SJCRH30 (cell line): ENCODE measurements at regions not wholly inside any gene's neighbourhood (a gene's known extent, or its start where the extent isn't known, plus 50 kb on each side); places are given as distances from the start of the nearest gene placed in this dataset.

Experiments used
- DNase-seq, 2 experiments: peaks; one replicate each; pipeline ENCODE4 v3.0.0-alpha.2; 2015 to 2020
- H3K27ac ChIP-seq: fragments of 250-450 bp; sonication (Bioruptor Pico); 2 replicates; pipeline ENCODE4 v1.5.1; 2020; ENCODE audit warnings: mild to moderate bottlenecking, moderate library complexity
- H3K27me3 ChIP-seq: fragments of 250-450 bp; sonication (Bioruptor Pico); 2 replicates; pipeline ENCODE4 v1.5.1; 2020; ENCODE audit warnings: mild to moderate bottlenecking, moderate library complexity
- H3K36me3 ChIP-seq: fragments of 250-450 bp; sonication (Bioruptor Pico); 2 replicates; pipeline ENCODE4 v1.5.1; 2020; ENCODE audit warnings: mild to moderate bottlenecking, moderate library complexity
- H3K4me1 ChIP-seq: fragments of 250-450 bp; sonication (Bioruptor Pico); 2 replicates; pipeline ENCODE4 v1.5.1; 2020; ENCODE audit warnings: mild to moderate bottlenecking, moderate library complexity
- H3K4me3 ChIP-seq: fragments of 250-450 bp; sonication (Bioruptor Pico); 2 replicates; pipeline ENCODE4 v1.5.1; 2020; ENCODE audit warnings: mild to moderate bottlenecking, moderate library complexity
- H3K9me3 ChIP-seq: fragments of 250-450 bp; sonication (Bioruptor Pico); replicated peaks from 2 replicates; pipeline ENCODE4 v1.5.1; 2020; ENCODE audit warnings: mild to moderate bottlenecking, moderate library complexity

DNA sequence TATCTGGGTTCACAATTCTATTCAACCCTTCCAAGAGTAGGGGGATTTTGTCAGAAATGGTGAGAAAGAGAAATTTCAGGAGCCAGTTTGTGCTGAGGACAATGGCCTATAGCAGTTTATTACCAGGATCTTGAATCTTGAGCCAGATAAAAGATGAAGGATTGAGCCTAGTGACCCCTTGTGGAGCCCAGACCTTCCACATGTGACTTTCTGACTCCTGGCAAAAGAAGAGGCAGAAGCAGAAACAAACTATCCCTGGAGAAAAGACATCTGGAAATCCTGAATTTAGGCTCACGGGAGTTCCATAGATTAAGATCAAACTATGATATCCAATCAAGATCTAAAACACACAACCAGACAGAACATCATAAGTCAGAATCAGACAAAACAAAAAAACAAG lies 60.9 kb upstream of the CHRM2 start:
- Histone ChIP-seq H3K4me1 (no peaks in the 10 kb centered on the region), H3K36me3 (no peaks in the 10 kb centered on the region), H3K27ac (no peak overlapping the region), H3K4me3 (no peak overlapping the region), H3K9me3 (no peaks in the 10 kb centered on the region), H3K27me3 (no peaks in the 10 kb centered on the region)
- DNase-seq = no peak

DNA sequence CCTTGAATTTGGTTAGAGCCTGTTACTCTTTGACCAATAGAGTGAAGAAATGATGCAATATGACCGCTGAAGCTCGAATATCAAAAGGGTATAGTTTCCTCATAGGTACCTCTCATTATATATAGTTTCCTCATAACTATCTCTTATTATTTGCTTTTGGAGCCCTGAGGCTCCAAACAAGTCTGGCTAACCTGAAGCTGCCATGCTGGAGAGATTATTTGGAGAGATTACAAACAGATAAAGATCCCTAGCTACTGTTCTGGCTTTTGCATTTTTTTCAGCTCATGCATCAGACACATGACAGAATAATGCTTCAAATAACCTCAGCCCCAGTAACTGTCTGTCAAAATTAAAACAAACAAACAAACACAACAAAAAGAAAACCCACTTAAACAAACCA lies 65.4 kb upstream of the CHRM2 start:
- no peaks in the 10 kb centered on the region for H3K36me3 ChIP-seq
- no peak for DNase-seq

GRCh38 chr7:136783934-136784333 lies 84.5 kb upstream of the CHRM2 start:
- Histone ChIP-seq H3K4me3 (no peak overlapping the region), H3K27ac (no peak overlapping the region), H3K4me1 (no peaks in the 10 kb centered on the region), H3K9me3 (no peaks in the 10 kb centered on the region), H3K36me3 (no peaks in the 10 kb centered on the region), H3K27me3 (no peaks in the 10 kb centered on the region)
- DNase-seq = no peak

More for the DNA sequence above, 65.4 kb upstream of the CHRM2 start:
- no peaks in the 10 kb centered on the region for H3K4me1 ChIP-seq
- no peak overlapping the region for H3K27ac ChIP-seq
- no peak overlapping the region for H3K4me3 ChIP-seq
- H3K9me3 ChIP-seq = no peaks in the 10 kb centered on the region
- no peaks in the 10 kb centered on the region for H3K27me3 ChIP-seq

DNA sequence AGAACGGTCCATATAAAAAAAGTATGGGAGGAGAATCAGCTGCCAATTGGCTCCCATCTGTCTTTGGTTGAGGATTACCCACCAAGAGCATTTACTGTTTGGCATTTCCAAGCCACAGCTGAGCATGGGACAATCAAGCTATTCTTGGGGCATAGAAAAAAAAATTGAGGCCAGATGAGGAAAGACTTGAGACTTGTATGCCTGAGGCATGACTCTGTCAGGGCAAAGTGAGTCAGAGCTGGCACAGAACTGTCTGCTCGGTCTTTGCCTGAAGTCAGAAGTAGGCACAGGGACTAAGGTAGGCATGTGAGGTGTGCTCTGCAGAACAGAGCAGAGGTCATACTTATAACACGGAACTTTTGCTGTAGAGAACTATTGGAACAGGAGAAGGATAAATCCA lies 126.5 kb upstream of the CHRM2 start:
- no peaks in the 10 kb centered on the region; the same call in 1 of the 2 replicates for H3K27me3 ChIP-seq
- no peak overlapping the region for H3K4me3 ChIP-seq
- H3K27ac ChIP-seq = no peak overlapping the region
- no peaks in the 10 kb centered on the region for H3K9me3 ChIP-seq
- no peaks in the 10 kb centered on the region for H3K4me1 ChIP-seq
- DNase-seq = no peak
- H3K36me3 ChIP-seq = no peaks in the 10 kb centered on the region

GRCh38 chr7:136728945-136729344 lies 139.5 kb upstream of the CHRM2 start:
- Histone ChIP-seq H3K36me3 (no peaks in the 10 kb centered on the region), H3K4me3 (no peak overlapping the region), H3K27ac (no peak overlapping the region), H3K4me1 (no peaks in the 10 kb centered on the region), H3K27me3 (no peaks in the 10 kb centered on the region), H3K9me3 (no peaks in the 10 kb centered on the region)
- no peak for DNase-seq

DNA sequence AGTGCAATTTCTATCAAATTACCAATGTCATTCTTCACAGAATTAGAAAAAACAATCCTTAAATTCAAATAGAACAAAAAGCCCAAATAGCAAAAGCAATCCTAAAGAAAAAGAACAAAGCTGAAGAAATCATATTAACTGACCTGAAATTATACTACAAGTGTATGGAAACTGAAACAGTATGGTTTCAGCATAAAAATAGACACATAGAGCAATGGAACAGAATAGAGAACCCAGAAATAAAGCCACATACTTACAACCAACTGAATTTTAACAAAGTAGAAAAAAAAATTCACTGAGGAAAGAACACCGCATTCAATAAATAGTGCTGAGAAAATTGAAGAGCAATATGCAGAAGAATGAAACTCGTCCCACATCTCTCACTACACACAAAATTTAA lies 142.0 kb upstream of the CHRM2 start:
- Histone ChIP-seq H3K9me3 (no peaks in the 10 kb centered on the region), H3K27ac (no peak overlapping the region), H3K4me3 (no peak overlapping the region), H3K27me3 (no peaks in the 10 kb centered on the region), H3K4me1 (no peaks in the 10 kb centered on the region), H3K36me3 (no peaks in the 10 kb centered on the region)
- DNase-seq = no peak

DNA sequence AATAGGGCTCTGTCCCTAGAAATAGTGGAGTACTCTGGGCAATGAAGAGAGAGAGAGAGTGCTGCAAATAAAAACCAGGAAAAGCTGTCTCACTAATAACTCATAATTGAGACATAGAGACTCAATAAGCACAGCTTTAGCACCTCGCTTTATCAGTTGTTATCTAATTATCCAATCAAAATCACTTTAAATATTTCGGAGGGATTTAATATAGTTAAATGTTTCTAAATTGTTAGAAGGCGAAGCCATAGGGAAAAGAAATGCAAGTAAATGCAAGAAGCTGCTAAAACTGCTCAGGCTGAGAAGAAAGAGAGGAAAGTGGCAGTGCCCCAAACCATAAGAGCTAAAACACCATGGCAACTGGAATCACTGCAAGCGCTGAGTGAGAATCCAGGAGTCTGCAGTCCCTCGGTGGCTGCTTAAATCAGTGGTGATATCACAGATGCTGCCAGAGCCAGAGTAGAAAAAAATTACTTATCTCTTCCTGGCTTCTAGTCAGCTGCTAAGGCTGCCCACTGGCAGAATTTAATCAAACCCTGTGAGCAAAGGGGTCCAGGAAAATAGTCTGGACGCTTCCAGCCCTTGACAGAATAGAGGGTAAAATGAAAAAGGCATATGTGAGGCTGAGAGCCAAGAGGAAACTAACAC lies 150.4 kb upstream of the CHRM2 start:
- Histone ChIP-seq H3K27ac (no peak overlapping the region), H3K4me3 (no peak overlapping the region), H3K27me3 (no peaks in the 10 kb centered on the region), H3K9me3 (no peaks in the 10 kb centered on the region), H3K4me1 (no peaks in the 10 kb centered on the region), H3K36me3 (no peaks in the 10 kb centered on the region)
- DNase-seq = no peak

- DNase-seq = no peak
- Histone ChIP-seq H3K36me3 (no peaks in the 10 kb centered on the region), H3K9me3 (no peaks in the 10 kb centered on the region), H3K4me1 (no peaks in the 10 kb centered on the region), H3K27ac (no peak overlapping the region), H3K4me3 (no peak overlapping the region), H3K27me3 (no peaks in the 10 kb centered on the region)
Measured at GRCh38 chr7:136714062-136714461, 154.4 kb upstream of the CHRM2 start.

GRCh38 chr7:136710751-136711150 lies 157.7 kb upstream of the CHRM2 start:
- Histone ChIP-seq H3K27ac (no peak overlapping the region), H3K4me1 (no peaks in the 10 kb centered on the region)

DNA sequence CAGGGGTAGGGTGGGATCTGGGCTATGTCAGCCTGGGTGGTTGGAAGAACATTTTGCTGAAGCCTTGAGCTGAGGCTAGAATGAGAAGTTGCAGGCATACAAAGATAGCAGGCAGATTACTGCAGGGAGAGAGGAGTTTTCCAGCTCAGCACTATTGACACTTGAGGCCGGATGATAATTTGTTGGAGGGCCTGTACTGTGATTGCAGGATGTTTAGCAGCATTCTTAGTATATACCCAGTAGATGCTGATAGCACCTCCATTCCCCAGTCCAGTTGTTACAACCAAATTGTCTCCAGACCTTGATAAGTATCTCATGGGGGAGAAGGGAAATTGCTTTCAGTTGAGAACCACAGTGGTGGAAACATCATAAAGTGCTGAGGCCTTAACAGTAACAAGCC lies 158.6 kb upstream of the CHRM2 start:
- Histone ChIP-seq H3K4me3 (no peak overlapping the region), H3K27me3 (no peaks in the 10 kb centered on the region), H3K4me1 (no peaks in the 10 kb centered on the region), H3K36me3 (no peaks in the 10 kb centered on the region), H3K27ac (no peak overlapping the region), H3K9me3 (no peaks in the 10 kb centered on the region)
- DNase-seq = no peak

More at GRCh38 chr7:136710751-136711150, 157.7 kb upstream of the CHRM2 start:
- no peak for DNase-seq
- H3K27me3 ChIP-seq = no peaks in the 10 kb centered on the region
- H3K4me3 ChIP-seq = no peak overlapping the region
- H3K9me3 ChIP-seq = no peaks in the 10 kb centered on the region
- H3K36me3 ChIP-seq = no peaks in the 10 kb centered on the region

DNA sequence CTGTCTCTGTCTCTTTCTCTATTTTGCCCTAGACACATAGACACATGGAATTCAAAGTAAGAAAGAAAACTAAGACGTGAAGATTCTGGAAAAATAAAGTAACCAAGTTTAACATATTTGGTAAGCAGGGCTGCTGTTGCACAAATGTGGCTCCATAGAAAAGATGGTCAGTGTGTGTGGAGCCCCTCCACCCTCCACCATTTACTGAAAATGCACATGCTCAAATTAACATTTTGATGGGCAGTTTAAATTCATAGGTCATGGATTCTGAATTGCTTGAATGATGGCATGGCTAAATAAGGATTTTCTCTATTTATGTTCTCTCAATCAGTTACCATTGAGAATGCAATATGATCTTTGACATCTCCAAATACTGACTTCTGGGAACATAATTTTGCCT lies 165.5 kb upstream of the CHRM2 start:
- H3K4me1 ChIP-seq = no peaks in the 10 kb centered on the region
- H3K27ac ChIP-seq = no peak overlapping the region
- no peaks in the 10 kb centered on the region; the same call in 1 of the 2 replicates for H3K27me3 ChIP-seq
- H3K36me3 ChIP-seq = no peaks in the 10 kb centered on the region
- H3K4me3 ChIP-seq = no peak overlapping the region
- no peaks in the 10 kb centered on the region for H3K9me3 ChIP-seq
- DNase-seq = no peak

DNA sequence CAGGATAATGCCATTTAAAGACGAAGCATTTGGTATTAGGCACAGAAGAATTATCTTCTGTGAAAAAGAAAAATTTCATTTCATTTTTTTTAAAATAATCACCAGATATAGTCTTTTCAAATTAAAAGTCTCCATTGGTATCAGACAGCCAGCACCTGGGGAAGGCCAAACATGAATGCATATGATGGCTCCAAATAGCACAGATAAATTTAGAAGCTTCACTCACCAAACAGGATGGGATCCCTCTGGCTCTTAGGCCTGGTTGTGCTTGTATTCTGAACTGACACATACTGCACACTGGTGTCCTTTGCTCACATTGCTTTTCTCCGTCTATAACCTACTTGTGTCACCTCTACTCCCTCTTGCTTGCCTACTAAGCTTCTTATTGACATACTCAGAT lies 169.5 kb upstream of the CHRM2 start:
- Histone ChIP-seq H3K4me3 (no peak overlapping the region), H3K36me3 (no peaks in the 10 kb centered on the region), H3K9me3 (no peaks in the 10 kb centered on the region), H3K27me3 (no peaks in the 10 kb centered on the region; the same call in 1 of the 2 replicates), H3K27ac (no peak overlapping the region), H3K4me1 (no peaks in the 10 kb centered on the region)
- DNase-seq = no peak

DNA sequence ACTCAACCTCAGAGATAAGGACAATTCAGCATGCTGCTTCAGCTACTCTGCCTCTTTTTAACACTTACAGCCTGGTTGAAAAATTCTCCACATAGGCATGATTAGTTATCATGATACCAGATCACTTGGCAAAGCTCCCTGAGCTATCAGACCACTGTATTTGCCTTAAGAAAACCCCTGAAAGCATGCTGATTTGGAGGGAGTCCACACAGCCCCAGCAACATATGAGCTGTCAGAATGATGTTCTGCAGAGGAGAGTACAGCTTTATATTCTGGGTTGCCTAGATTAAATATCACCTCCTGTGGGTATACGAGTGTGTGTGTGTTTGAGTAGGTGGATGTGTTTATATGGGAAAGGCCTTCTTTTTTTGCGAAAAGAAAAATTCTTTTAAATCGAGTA lies 170.2 kb upstream of the CHRM2 start:
- Histone ChIP-seq H3K36me3 (no peaks in the 10 kb centered on the region), H3K4me1 (no peaks in the 10 kb centered on the region), H3K27me3 (no peaks in the 10 kb centered on the region; the same call in 1 of the 2 replicates), H3K4me3 (no peak overlapping the region), H3K9me3 (no peaks in the 10 kb centered on the region), H3K27ac (no peak overlapping the region)
- no peak for DNase-seq

DNA sequence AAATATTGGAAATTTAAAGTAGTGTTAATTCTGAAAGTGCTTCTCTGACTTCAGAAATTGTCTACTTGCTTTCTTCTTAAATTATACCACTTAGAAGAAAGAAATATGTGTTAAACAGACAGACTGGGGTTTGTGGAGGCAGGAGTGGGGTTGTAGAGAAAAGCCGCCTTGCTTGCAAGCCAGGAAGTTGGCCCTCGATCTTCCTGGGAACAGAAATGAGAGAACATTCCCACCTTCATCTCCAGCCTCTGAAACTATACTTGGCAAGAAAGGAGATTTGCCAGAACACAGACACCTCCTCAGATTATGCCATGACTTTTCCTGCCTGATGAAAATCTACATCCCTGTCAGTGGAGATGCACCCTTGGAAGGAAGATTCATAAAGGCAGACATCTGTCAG lies 171.2 kb upstream of the CHRM2 start:
- H3K36me3 ChIP-seq = no peaks in the 10 kb centered on the region
- H3K4me3 ChIP-seq = no peak overlapping the region
- H3K4me1 ChIP-seq = no peaks in the 10 kb centered on the region
- no peak for DNase-seq
- no peaks in the 10 kb centered on the region; the same call in 1 of the 2 replicates for H3K27me3 ChIP-seq
- H3K9me3 ChIP-seq = no peaks in the 10 kb centered on the region
- H3K27ac ChIP-seq = no peak overlapping the region

- H3K9me3 ChIP-seq = no peaks in the 10 kb centered on the region
- H3K27me3 ChIP-seq = no peaks in the 10 kb centered on the region; the same call in 1 of the 2 replicates
- no peaks in the 10 kb centered on the region for H3K4me1 ChIP-seq
- no peak overlapping the region for H3K27ac ChIP-seq
- H3K36me3 ChIP-seq = no peaks in the 10 kb centered on the region
- no peak for DNase-seq
- H3K4me3 ChIP-seq = no peak overlapping the region
Measured at GRCh38 chr7:136693166-136694119, 175.0 kb upstream of the CHRM2 start.
